ENCODE measurements at regions not wholly inside any gene's neighbourhood (a gene's known extent, or its start where the extent isn't known, plus 50 kb on each side); places are given as distances from the start of the nearest gene placed in this dataset.
"Not testable (repeated sequence)": the region's sequence is repeated elsewhere in the genome, so short reads cannot be mapped to it uniquely, and the experiment has no call there.

- DNase-seq (ENCODE audit: insufficient read length, low spot score), result no peak
- no peak for FAIRE-seq
These were observed 159.0 kb upstream of the GALNT2 start for GRCh38 chr1:229907884-229908638.

- DNase-seq (ENCODE audit: insufficient read length, low spot score) (no peak), FAIRE-seq (no peak)
These were observed 158.3 kb upstream of the GALNT2 start for GRCh38 chr1:229908689-229909088.

- no peak for DNase-seq (ENCODE audit: insufficient read length, low spot score)
- FAIRE-seq, result no peak
These were observed 153.5 kb upstream of the GALNT2 start for GRCh38 chr1:229913489-229913888.

GRCh38 chr1:229919488-229919887 lies 147.6 kb upstream of the GALNT2 start:
- not testable (repeated sequence) for FAIRE-seq; DNase-seq (ENCODE audit: insufficient read length, low spot score)

- no peak for FAIRE-seq
- no peak for DNase-seq (ENCODE audit: insufficient read length, low spot score)
These were observed 146.4 kb upstream of the GALNT2 start for GRCh38 chr1:229920683-229921082.

GRCh38 chr1:229922249-229922648 lies 144.8 kb upstream of the GALNT2 start:
- DNase-seq (ENCODE audit: insufficient read length, low spot score), result no peak
- no peak for FAIRE-seq

- FAIRE-seq, result no peak
- no peak for DNase-seq (ENCODE audit: insufficient read length, low spot score)
These were observed 142.4 kb upstream of the GALNT2 start for GRCh38 chr1:229924639-229925038.

- no peak for FAIRE-seq
- no peak for DNase-seq (ENCODE audit: insufficient read length, low spot score)
These were observed 138.3 kb upstream of the GALNT2 start for GRCh38 chr1:229928767-229929166.

GRCh38 chr1:229931751-229932150 lies 135.3 kb upstream of the GALNT2 start:
- not testable (repeated sequence) for FAIRE-seq; DNase-seq (ENCODE audit: insufficient read length, low spot score)

GRCh38 chr1:229935157-229935556 lies 131.9 kb upstream of the GALNT2 start:
- not testable (repeated sequence) for DNase-seq (ENCODE audit: insufficient read length, low spot score); FAIRE-seq

GRCh38 chr1:229938551-229938950 lies 128.5 kb upstream of the GALNT2 start:
- DNase-seq (ENCODE audit: insufficient read length, low spot score) (no peak), FAIRE-seq (no peak)

GRCh38 chr1:229940684-229941083 lies 126.4 kb upstream of the GALNT2 start:
- no peak for FAIRE-seq
- DNase-seq (ENCODE audit: insufficient read length, low spot score), result no peak

GRCh38 chr1:229941160-229941559 lies 125.9 kb upstream of the GALNT2 start:
- FAIRE-seq, result no peak
- DNase-seq (ENCODE audit: insufficient read length, low spot score), result no peak

- no peak for FAIRE-seq
- DNase-seq (ENCODE audit: insufficient read length, low spot score), result no peak
These were observed 125.2 kb upstream of the GALNT2 start for GRCh38 chr1:229941831-229942230.

- DNase-seq (ENCODE audit: insufficient read length, low spot score) (no peak), FAIRE-seq (no peak)
These were observed 124.5 kb upstream of the GALNT2 start for GRCh38 chr1:229942501-229942900.

- no peak for FAIRE-seq
These were observed 123.8 kb upstream of the GALNT2 start for GRCh38 chr1:229943148-229943714.

GRCh38 chr1:229943988-229944743 lies 122.9 kb upstream of the GALNT2 start:
- DNase-seq (ENCODE audit: insufficient read length, low spot score), result no peak
- no peak for FAIRE-seq

More at GRCh38 chr1:229943148-229943714, 123.8 kb upstream of the GALNT2 start:
- DNase-seq (ENCODE audit: insufficient read length, low spot score), result no peak

- no peak for DNase-seq (ENCODE audit: insufficient read length, low spot score)
- no peak for FAIRE-seq
These were observed 121.2 kb upstream of the GALNT2 start for GRCh38 chr1:229945795-229946194.

GRCh38 chr1:229947968-229948367 lies 119.1 kb upstream of the GALNT2 start:
- no peak for DNase-seq (ENCODE audit: insufficient read length, low spot score)

GRCh38 chr1:229948438-229948837 lies 118.6 kb upstream of the GALNT2 start:
- no peak for DNase-seq (ENCODE audit: insufficient read length, low spot score)
- FAIRE-seq, result no peak

More at GRCh38 chr1:229947968-229948367, 119.1 kb upstream of the GALNT2 start:
- no peak for FAIRE-seq

- DNase-seq (ENCODE audit: insufficient read length, low spot score) (no peak), FAIRE-seq (no peak)
These were observed 117.5 kb upstream of the GALNT2 start for GRCh38 chr1:229949500-229949899.

GRCh38 chr1:229950020-229950419 lies 117.0 kb upstream of the GALNT2 start:
- DNase-seq (ENCODE audit: insufficient read length, low spot score), result no peak
- FAIRE-seq, result no peak

All from GM19239 (cell line).